Upper lobe of left lung (tissue), 6 donors: ENCODE measurements at regions not wholly inside any gene's neighbourhood (a gene's known extent, or its start where the extent isn't known, plus 50 kb on each side); places are given as distances from the start of the nearest gene placed in this dataset.
A peak's percentile ranks its signal among the peaks of the same experiment; 100 is the strongest.

ENCODE experiments used
- ATAC-seq, 2 donors: fragments of 200-7000 bp; cut with Tn5 transposase; one replicate each; pipeline ENCODE4 v1.9.1; 2022; ENCODE audit warnings: mild to moderate bottlenecking in 2 of 2, moderate library complexity in 2 of 2; ENCODE audit not compliant: low FRiP score in 2 of 2
- DNase-seq, 2 donors: peaks; one replicate each; pipeline ENCODE4 v3.0.0-alpha.2; 2019 to 2020
- H3K27ac ChIP-seq, 4 donors: fragments of 200-600 bp; sonication (generic); one replicate each; pipeline ENCODE4 v1.5.1; 2016 to 2019
- H3K27me3 ChIP-seq, 4 donors: fragments of 200-600 bp; sonication (generic); one replicate each; pipeline ENCODE4 v1.5.1; 2017 to 2019
- H3K36me3 ChIP-seq, 4 donors: fragments of 200-600 bp; sonication (generic); one replicate each; pipeline ENCODE4 v1.5.1; 2016 to 2019
- H3K4me1 ChIP-seq, 4 donors: fragments of 200-600 bp; sonication (generic); one replicate each; pipeline ENCODE4 v1.5.1; 2018 to 2019
- H3K4me3 ChIP-seq, 4 donors: fragments of 200-600 bp; sonication (generic); one replicate each; pipeline ENCODE4 v1.5.1; 2017 to 2019; ENCODE audit warnings: mild to moderate bottlenecking in 2 of 4, moderate library complexity in 1 of 4
- H3K9me3 ChIP-seq, 4 donors: fragments of 200-600 bp; sonication (generic); one replicate each; pipeline ENCODE4 v1.5.1; 2018 to 2019
- EP300 ChIP-seq, 4 donors: sonication (generic); formaldehyde crosslinking; IDR thresholded peaks; one replicate each; pipeline ENCODE4 v1.5.1; 2017; ENCODE audit warnings: antibody characterized with exemption in 4 of 4, control low read depth in 2 of 4
- POLR2A ChIP-seq, 4 donors: fragments of 450-650 bp; IDR thresholded peaks; one replicate each; pipeline ENCODE4 v1.5.1; 2016 to 2017; ENCODE audit warnings: antibody characterized with exemption in 4 of 4, mild to moderate bottlenecking in 2 of 4
- POLR2AphosphoS5 ChIP-seq, 2 donors: sonication (generic); formaldehyde crosslinking; IDR thresholded peaks; one replicate each; pipeline ENCODE4 v1.5.1; 2017; ENCODE audit warnings: antibody characterized with exemption in 2 of 2
- WGBS, 2 donors: methylation state at CpG; one replicate each; pipeline ENCODE4 v1.1.5; 2017 to 2018; 5-methylcytosine and 5-hydroxymethylcytosine counted together
- TF ChIP-seq, protein P1 (sequence below), 6 experiments: fragments of 450-650 bp in 4 of 6; fragments of 200-600 bp in 2 of 6; sonication (generic) in 2 of 6; IDR thresholded peaks; one replicate each; pipeline ENCODE4 v1.5.1; 2016 to 2019; ENCODE audit warnings: antibody characterized with exemption in 6 of 6
- donor health status: DM: no; HTN: no; CAD: no; lungs with moderate emphysema.
- donor health status: DM: no; HTN: yes; CAD: no; lungs with severe emphysema.

GRCh38 chr2:239675826-239676715, 275.3 kb upstream of the HDAC4 start:
- TF ChIP-seq POLR2A (IDR thresholded peaks at IDR 0.05), result no peak
- TF ChIP-seq, protein P1, sequence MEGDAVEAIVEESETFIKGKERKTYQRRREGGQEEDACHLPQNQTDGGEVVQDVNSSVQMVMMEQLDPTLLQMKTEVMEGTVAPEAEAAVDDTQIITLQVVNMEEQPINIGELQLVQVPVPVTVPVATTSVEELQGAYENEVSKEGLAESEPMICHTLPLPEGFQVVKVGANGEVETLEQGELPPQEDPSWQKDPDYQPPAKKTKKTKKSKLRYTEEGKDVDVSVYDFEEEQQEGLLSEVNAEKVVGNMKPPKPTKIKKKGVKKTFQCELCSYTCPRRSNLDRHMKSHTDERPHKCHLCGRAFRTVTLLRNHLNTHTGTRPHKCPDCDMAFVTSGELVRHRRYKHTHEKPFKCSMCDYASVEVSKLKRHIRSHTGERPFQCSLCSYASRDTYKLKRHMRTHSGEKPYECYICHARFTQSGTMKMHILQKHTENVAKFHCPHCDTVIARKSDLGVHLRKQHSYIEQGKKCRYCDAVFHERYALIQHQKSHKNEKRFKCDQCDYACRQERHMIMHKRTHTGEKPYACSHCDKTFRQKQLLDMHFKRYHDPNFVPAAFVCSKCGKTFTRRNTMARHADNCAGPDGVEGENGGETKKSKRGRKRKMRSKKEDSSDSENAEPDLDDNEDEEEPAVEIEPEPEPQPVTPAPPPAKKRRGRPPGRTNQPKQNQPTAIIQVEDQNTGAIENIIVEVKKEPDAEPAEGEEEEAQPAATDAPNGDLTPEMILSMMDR (IDR thresholded peaks at IDR 0.05), result no peak
- TF ChIP-seq POLR2AphosphoS5 (IDR thresholded peaks at IDR 0.05), result no peak
- TF ChIP-seq EP300 (IDR thresholded peaks at IDR 0.05), result no peak
- no peak overlapping the region for H3K4me3 ChIP-seq
- ATAC-seq (peak in 1 of 2 donors; percentile 13), DNase-seq (peak in 1 of 2 donors; percentile 70)
- no peaks in the 10 kb centered on the region for H3K9me3 ChIP-seq
- H3K27ac ChIP-seq, result no peak overlapping the region
- H3K27me3 ChIP-seq, result no peaks in the 10 kb centered on the region
- H3K4me1 ChIP-seq, result no peaks in the 10 kb centered on the region
- 74 to 91% methylated on average over 6 to 18 of the region's 22 CpGs for WGBS, 2 donors
- H3K36me3 ChIP-seq, result no peaks in the 10 kb centered on the region

GRCh38 chr2:239674981-239675825, 274.4 kb upstream of the HDAC4 start:
- Histone ChIP-seq H3K4me3 (no peak overlapping the region), H3K36me3 (no peaks in the 10 kb centered on the region), H3K9me3 (no peaks in the 10 kb centered on the region), H3K27me3 (no peaks in the 10 kb centered on the region), H3K27ac (no peak overlapping the region), H3K4me1 (no peaks in the 10 kb centered on the region)
- DNase-seq (peak in 1 of 2 donors; percentile 18), ATAC-seq (no peak)
- no peak for TF ChIP-seq POLR2AphosphoS5 (IDR thresholded peaks at IDR 0.05)
- TF ChIP-seq POLR2A (IDR thresholded peaks at IDR 0.05), result no peak
- TF ChIP-seq EP300 (IDR thresholded peaks at IDR 0.05), result no peak
- TF ChIP-seq, protein P1 (IDR thresholded peaks at IDR 0.05), result no peak
- WGBS, 2 donors, result 88 to 91% methylated on average over 16 to 17 of the region's 17 CpGs

GRCh38 chr2:239674101-239674980, 273.5 kb upstream of the HDAC4 start:
- WGBS, 2 donors, result 88 to 93% methylated on average over 11 to 17 of the region's 17 CpGs
- no peak overlapping the region for H3K4me3 ChIP-seq
- TF ChIP-seq POLR2A (IDR thresholded peaks at IDR 0.05), result no peak
- TF ChIP-seq, protein P1 (IDR thresholded peaks at IDR 0.05), result no peak
- DNase-seq (peak; percentile 19 to 50), ATAC-seq (no peak)
- H3K9me3 ChIP-seq, result no peaks in the 10 kb centered on the region
- H3K27me3 ChIP-seq, result no peaks in the 10 kb centered on the region
- H3K36me3 ChIP-seq, result no peaks in the 10 kb centered on the region
- no peaks in the 10 kb centered on the region for H3K4me1 ChIP-seq
- H3K27ac ChIP-seq, result no peak overlapping the region

DNA sequence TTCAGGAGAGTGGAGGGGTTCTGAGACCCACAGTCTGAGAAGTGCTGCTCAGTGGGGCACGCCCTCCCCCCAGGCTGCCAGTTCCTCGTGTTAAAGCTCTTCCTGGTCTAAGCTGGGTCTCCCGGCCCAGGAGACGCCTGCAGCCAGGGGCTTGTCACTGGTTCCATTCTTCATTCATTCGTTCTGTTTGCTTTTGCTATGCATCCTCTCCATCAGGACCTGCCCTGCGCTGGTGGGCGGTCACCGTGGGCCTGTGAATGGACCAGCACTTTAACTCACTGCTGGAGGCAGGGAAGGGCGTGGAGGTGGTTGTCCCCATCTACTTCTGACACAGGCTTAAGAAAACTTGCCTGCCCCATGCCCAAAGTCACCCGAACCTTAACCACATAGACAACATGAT, 272.8 kb upstream of the HDAC4 start:
- 79 to 88% methylated on average over 10 of the region's 10 CpGs for WGBS, 2 donors
- no peak overlapping the region for H3K27ac ChIP-seq
- no peaks in the 10 kb centered on the region for H3K4me1 ChIP-seq
- H3K36me3 ChIP-seq, result no peaks in the 10 kb centered on the region
- H3K27me3 ChIP-seq, result no peaks in the 10 kb centered on the region
- no peak for TF ChIP-seq EP300 (IDR thresholded peaks at IDR 0.05)
- TF ChIP-seq POLR2A (IDR thresholded peaks at IDR 0.05), result no peak
- H3K4me3 ChIP-seq, result no peak overlapping the region
- DNase-seq (no peak), ATAC-seq (no peak)
- H3K9me3 ChIP-seq, result no peaks in the 10 kb centered on the region
